WTC11 (cell line): ENCODE measurements at regions not wholly inside any gene's neighbourhood (a gene's known extent, or its start where the extent isn't known, plus 50 kb on each side); places are given as distances from the start of the nearest gene placed in this dataset.

Experiments used
- ATAC-seq: fragments of 200-7000 bp; cut with Tn5 transposase; 2 replicates; pipeline ENCODE4 v1.10.0; 2021; ENCODE audit warnings: mild to moderate bottlenecking, moderate library complexity
- CTCF ChIA-PET: fragments of 300-600 bp; sonication (Branson Sonifier 250); formaldehyde crosslinking; loops from one replicate; lab custom pipeline; 2021; ENCODE audit warnings: antibody characterized with exemption; lab: Charles Lee
- POLR2A ChIA-PET: fragments of 350-600 bp; sonication (Branson Sonifier 250); formaldehyde crosslinking; loops from one replicate; lab custom pipeline; 2021; ENCODE audit warnings: antibody characterized with exemption; lab: Charles Lee
- DNase-seq: peaks from one replicate; pipeline ENCODE4 v3.0.0; 2021; ENCODE audit warnings: low spot score
- H3K27ac Mint-ChIP-seq: 2 replicates; pipeline ENCODE4 v1.8.0; 2021; ENCODE audit warnings: mixed read lengths
- H3K27me3 Mint-ChIP-seq: 2 replicates; pipeline ENCODE4 v1.8.0; 2021; ENCODE audit warnings: low read depth, mild to moderate bottlenecking, moderate library complexity, mixed read lengths
- H3K36me3 Mint-ChIP-seq: 2 replicates; pipeline ENCODE4 v1.8.0; 2021; ENCODE audit warnings: mixed read lengths
- H3K4me1 Mint-ChIP-seq: 2 replicates; pipeline ENCODE4 v1.8.0; 2022; ENCODE audit warnings: mixed read lengths
- H3K4me3 Mint-ChIP-seq: 2 replicates; pipeline ENCODE4 v1.8.0; 2021; ENCODE audit warnings: mild to moderate bottlenecking, moderate library complexity, mixed read lengths
- H3K9me3 Mint-ChIP-seq: 2 replicates; pipeline ENCODE4 v1.8.0; 2021; ENCODE audit warnings: mixed read lengths
- ATF1 ChIP-seq: sonication (generic); formaldehyde crosslinking; IDR thresholded peaks from 2 replicates; pipeline ENCODE4 v1.8.1; 2023; ENCODE audit warnings: mild to moderate bottlenecking, moderate library complexity, missing genetic modification reagents
- CDX4 ChIP-seq: fragments of 250-450 bp; sonication (Bioruptor Pico); IDR thresholded peaks from 2 replicates; pipeline ENCODE4 v1.9.0; 2021; ENCODE audit warnings: moderate library complexity, mild to moderate bottlenecking, inconsistent platforms, borderline replicate concordance
- CTCF ChIP-seq: fragments of 200-600 bp; IDR thresholded peaks from 2 replicates; pipeline ENCODE4 v1.8.0; 2022; ENCODE audit warnings: antibody characterized with exemption
- FOXP1 ChIP-seq: sonication (generic); formaldehyde crosslinking; IDR thresholded peaks from 2 replicates; pipeline ENCODE4 v1.8.0; 2022; ENCODE audit warnings: missing genetic modification reagents, mild to moderate bottlenecking, moderate library complexity, borderline replicate concordance
- JAZF1 ChIP-seq: fragments of 250-450 bp; sonication (Bioruptor Pico); IDR thresholded peaks from 2 replicates; pipeline ENCODE4 v1.9.0; 2021; ENCODE audit warnings: moderate library complexity, mild to moderate bottlenecking, inconsistent platforms
- MXD4 ChIP-seq: fragments of 250-450 bp; sonication (Bioruptor Pico); IDR thresholded peaks from 2 replicates; pipeline ENCODE4 v1.8.0; 2021; ENCODE audit warnings: mild to moderate bottlenecking, moderate library complexity, borderline replicate concordance
- ZNF232 ChIP-seq: sonication (generic); formaldehyde crosslinking; IDR thresholded peaks from 2 replicates; pipeline ENCODE4 v1.8.0; 2022; ENCODE audit warnings: mild to moderate bottlenecking, missing genetic modification reagents
- ZNF423 ChIP-seq: fragments of 250-450 bp; sonication (Bioruptor Pico); IDR thresholded peaks from 2 replicates; pipeline ENCODE4 v2.1.2; 2022; ENCODE audit warnings: mild to moderate bottlenecking, moderate library complexity
- ZNF532 ChIP-seq: fragments of 250-450 bp; sonication (Bioruptor Pico); IDR thresholded peaks from 2 replicates; pipeline ENCODE4 v1.9.0; 2021; ENCODE audit warnings: mild to moderate bottlenecking, borderline replicate concordance
- TF ChIP-seq, protein P1 (sequence below): sonication (generic); formaldehyde crosslinking; IDR thresholded peaks from 2 replicates; pipeline ENCODE4 v1.8.1; 2023; ENCODE audit warnings: mild to moderate bottlenecking, missing genetic modification reagents, borderline replicate concordance
- TF ChIP-seq, protein P2 (sequence below): sonication (generic); formaldehyde crosslinking; IDR thresholded peaks from 2 replicates; pipeline ENCODE4 v1.8.0; 2022; ENCODE audit warnings: missing genetic modification reagents

- TF ChIP-seq MXD4 (CRISPR knock-in tag), result no peak
- TF ChIP-seq, protein P1, sequence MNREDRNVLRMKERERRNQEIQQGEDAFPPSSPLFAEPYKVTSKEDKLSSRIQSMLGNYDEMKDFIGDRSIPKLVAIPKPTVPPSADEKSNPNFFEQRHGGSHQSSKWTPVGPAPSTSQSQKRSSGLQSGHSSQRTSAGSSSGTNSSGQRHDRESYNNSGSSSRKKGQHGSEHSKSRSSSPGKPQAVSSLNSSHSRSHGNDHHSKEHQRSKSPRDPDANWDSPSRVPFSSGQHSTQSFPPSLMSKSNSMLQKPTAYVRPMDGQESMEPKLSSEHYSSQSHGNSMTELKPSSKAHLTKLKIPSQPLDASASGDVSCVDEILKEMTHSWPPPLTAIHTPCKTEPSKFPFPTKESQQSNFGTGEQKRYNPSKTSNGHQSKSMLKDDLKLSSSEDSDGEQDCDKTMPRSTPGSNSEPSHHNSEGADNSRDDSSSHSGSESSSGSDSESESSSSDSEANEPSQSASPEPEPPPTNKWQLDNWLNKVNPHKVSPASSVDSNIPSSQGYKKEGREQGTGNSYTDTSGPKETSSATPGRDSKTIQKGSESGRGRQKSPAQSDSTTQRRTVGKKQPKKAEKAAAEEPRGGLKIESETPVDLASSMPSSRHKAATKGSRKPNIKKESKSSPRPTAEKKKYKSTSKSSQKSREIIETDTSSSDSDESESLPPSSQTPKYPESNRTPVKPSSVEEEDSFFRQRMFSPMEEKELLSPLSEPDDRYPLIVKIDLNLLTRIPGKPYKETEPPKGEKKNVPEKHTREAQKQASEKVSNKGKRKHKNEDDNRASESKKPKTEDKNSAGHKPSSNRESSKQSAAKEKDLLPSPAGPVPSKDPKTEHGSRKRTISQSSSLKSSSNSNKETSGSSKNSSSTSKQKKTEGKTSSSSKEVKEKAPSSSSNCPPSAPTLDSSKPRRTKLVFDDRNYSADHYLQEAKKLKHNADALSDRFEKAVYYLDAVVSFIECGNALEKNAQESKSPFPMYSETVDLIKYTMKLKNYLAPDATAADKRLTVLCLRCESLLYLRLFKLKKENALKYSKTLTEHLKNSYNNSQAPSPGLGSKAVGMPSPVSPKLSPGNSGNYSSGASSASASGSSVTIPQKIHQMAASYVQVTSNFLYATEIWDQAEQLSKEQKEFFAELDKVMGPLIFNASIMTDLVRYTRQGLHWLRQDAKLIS (CRISPR knock-in tag), result no peak
- TF ChIP-seq, protein P2, sequence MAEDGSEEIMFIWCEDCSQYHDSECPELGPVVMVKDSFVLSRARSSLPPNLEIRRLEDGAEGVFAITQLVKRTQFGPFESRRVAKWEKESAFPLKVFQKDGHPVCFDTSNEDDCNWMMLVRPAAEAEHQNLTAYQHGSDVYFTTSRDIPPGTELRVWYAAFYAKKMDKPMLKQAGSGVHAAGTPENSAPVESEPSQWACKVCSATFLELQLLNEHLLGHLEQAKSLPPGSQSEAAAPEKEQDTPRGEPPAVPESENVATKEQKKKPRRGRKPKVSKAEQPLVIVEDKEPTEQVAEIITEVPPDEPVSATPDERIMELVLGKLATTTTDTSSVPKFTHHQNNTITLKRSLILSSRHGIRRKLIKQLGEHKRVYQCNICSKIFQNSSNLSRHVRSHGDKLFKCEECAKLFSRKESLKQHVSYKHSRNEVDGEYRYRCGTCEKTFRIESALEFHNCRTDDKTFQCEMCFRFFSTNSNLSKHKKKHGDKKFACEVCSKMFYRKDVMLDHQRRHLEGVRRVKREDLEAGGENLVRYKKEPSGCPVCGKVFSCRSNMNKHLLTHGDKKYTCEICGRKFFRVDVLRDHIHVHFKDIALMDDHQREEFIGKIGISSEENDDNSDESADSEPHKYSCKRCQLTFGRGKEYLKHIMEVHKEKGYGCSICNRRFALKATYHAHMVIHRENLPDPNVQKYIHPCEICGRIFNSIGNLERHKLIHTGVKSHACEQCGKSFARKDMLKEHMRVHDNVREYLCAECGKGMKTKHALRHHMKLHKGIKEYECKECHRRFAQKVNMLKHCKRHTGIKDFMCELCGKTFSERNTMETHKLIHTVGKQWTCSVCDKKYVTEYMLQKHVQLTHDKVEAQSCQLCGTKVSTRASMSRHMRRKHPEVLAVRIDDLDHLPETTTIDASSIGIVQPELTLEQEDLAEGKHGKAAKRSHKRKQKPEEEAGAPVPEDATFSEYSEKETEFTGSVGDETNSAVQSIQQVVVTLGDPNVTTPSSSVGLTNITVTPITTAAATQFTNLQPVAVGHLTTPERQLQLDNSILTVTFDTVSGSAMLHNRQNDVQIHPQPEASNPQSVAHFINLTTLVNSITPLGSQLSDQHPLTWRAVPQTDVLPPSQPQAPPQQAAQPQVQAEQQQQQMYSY (CRISPR knock-in tag), result no peak
- TF ChIP-seq, all 79 proteins: peak for 0
Observed at GRCh38 chr15:79212589-79213157, 69.8 kb upstream of the ANKRD34C start (continued).

GRCh38 chr15:79211481-79211880 is 71.0 kb upstream of the ANKRD34C start:
- no peak for TF ChIP-seq ATF1 (CRISPR knock-in tag)
- TF ChIP-seq FOXP1 (CRISPR knock-in tag), result no peak
- TF ChIP-seq CDX4 (CRISPR knock-in tag), result no peak
- no peak for TF ChIP-seq ZNF532 (CRISPR knock-in tag)
- no peak for TF ChIP-seq ZNF232 (CRISPR knock-in tag)
- POLR2A ChIA-PET, result no interaction called here
- Mint-ChIP-seq H3K4me1 (peaks cover 37% of the 10 kb centered on the region), H3K9me3 (peaks cover 4% of the 10 kb centered on the region; the same call in 1 of the 2 replicates), H3K4me3 (no peak overlapping the region), H3K36me3 (no peaks in the 10 kb centered on the region), H3K27me3 (no peaks in the 10 kb centered on the region; the same call in 1 of the 2 replicates), H3K27ac (no peak overlapping the region)
- ATAC-seq (no peak), DNase-seq (no peak)
- CTCF ChIA-PET, result interaction anchor here (2.8 kb wide), 1 partner anchor 27 kb away, joined by 11 read pairs; no protein-coding TSS in a partner anchor

DNA sequence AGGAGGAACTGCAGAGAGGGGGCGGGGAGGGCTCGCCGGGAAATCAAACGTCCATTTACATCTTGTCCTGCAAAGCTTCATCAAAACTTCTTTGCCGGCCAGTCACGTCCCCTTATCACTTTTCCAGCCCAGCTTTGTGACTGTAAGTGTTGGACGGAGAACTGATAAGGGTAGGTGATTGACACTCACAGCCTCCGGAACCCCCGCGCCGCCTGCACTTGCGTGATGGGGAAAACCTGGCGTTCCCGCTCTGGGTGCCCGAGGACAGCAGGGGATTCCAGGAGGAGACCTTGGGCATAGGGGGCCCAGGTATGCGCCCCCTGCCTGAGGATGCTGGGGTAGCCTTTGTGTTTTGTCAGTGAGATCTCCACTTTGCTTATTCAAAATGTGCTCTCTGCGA is 72.8 kb upstream of the ANKRD34C start:
- ChIA-PET POLR2A (no interaction called here), CTCF (interaction anchor here (0.6 to 5.1 kb wide), 16 partner anchors 9 to 302 kb away, joined by 3 to 74 read pairs (median 4); partner anchors contain the start of genes ANKRD34C, RASGRF1 and TMED3)
- Mint-ChIP-seq H3K36me3 (no peaks in the 10 kb centered on the region), H3K27me3 (no peaks in the 10 kb centered on the region), H3K27ac (no peak overlapping the region), H3K4me3 (peak overlapping the region; percentile 59), H3K9me3 (no peaks in the 10 kb centered on the region), H3K4me1 (peaks cover 37% of the 10 kb centered on the region)
- ATAC-seq (peak; percentile 73), DNase-seq (peak; percentile 67)
- TF ChIP-seq, protein P2 (CRISPR knock-in tag), result peak; percentile 74
- TF ChIP-seq JAZF1 (CRISPR knock-in tag) (no peak), ZNF423 (peak; percentile 83), CTCF (peak; percentile 64)
